HCEC 1CT (cell line): ENCODE measurements at regions not wholly inside any gene's neighbourhood (a gene's known extent, or its start where the extent isn't known, plus 50 kb on each side); places are given as distances from the start of the nearest gene placed in this dataset.
"Not testable (repeated sequence)": the region's sequence is repeated elsewhere in the genome, so short reads cannot be mapped to it uniquely, and the experiment has no call there.

Source experiments
- DNase-seq: peaks from one replicate; pipeline ENCODE4 v3.0.0-alpha.2; 2017

DNA sequence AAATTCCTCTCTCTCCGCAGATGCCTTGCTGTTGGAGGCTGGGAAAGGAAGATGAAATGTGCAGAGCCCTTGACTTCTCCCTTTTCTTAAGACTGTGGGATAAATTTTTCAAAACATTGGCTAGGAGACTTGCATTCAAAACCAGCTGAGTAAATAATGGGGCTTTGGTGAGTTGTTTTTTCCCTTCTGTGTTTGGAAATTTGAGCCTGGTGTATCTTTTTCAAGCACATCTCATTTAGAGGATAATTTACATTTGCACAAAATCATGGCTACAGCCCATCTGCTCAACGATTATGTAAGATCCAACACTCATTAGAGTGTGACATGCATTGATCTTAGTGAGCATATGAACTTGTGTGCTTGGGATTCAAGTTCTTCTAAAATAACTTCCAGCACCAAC lies 112.1 kb upstream of the ATP8B1 start:
- peak; percentile 44 for DNase-seq

- DNase-seq, result no peak
Observed at GRCh38 chr18:57913686-57914085, 110.6 kb upstream of the ATP8B1 start.

DNA sequence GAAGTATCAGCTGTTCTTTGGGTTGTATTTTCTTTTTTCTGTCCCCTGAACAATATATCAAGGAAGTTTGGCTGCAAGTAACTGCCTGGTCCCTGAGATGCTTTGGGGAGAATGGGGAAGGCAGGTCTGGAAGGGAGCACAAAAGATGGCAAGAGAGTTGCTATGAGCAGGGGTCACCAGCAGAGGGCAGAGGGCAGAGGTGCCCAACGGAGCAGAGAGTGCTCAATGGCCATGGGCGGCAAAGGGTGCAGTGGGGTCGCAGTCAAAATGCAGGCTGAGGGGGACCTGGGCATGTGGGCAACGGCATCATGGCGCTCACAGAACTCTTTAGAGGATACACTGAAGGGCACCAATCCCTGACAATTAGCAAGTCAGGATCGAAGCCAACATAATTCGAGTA lies 107.7 kb upstream of the ATP8B1 start:
- DNase-seq, result no peak

DNA sequence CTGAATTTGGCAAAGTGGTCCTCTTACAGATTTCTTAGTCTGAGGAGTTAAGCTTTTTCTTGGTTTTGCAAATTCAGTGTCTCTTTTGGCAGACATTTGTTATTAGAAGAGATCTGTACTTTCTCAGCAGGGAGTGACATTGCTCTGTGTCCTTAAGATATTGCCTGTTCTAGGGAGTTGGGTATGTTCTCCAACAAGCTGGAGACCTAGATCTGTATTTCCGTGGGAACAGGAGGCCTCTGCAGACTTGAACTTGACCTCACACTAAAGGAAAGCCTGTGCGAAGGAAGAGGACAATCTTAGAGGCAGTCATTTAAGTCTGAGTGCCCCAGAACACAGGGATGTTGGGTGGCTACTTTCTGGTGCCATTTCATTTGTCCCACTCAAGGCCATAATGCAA lies 107.0 kb upstream of the ATP8B1 start:
- no peak for DNase-seq

- DNase-seq, result no peak
Observed at GRCh38 chr18:57909620-57910019, 106.5 kb upstream of the ATP8B1 start.

DNA sequence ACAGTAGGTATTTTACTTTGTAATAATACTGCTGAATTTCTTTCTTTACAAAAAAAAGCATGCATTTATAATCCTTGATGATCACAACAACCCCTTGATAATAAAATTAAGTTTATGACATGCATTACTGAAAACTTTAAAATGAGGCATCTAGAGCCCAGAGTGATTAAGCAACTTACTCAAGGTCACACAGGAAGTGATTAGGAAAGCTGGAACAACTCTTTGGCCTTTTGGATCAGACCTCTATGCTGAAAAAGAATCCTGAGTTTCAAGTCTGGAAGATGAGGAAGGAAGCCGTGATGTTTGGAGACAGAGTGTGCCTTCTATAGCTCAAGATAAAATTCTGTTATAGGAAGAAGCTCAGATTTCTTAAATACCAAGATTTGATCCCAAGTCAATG lies 105.0 kb upstream of the ATP8B1 start:
- no peak for DNase-seq

GRCh38 chr18:57907550-57907949 lies 104.4 kb upstream of the ATP8B1 start:
- no peak for DNase-seq

DNA sequence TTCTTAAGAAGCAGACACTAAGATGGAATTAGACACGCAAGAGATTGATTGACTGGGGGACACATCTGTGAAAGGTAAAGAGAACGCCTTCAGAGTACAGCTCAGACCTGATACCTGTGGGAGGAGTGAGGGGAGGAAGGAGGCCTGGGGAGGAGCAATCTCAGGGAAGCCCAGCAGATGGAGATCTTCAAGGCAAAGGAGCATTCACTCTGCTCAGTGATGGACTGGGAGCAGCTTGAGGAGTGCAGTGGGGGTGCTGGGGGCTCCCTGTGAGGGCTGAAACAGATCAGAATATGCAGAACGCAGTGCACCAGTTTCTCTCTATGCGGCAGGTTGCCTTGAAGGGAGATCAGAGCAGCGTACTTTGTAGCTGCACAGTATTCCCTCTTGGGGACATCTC lies 103.7 kb upstream of the ATP8B1 start:
- DNase-seq, result peak; percentile 11

GRCh38 chr18:57904535-57904934 lies 101.4 kb upstream of the ATP8B1 start:
- no peak for DNase-seq

- DNase-seq, result no peak
Observed at GRCh38 chr18:57902721-57903120, 99.6 kb upstream of the ATP8B1 start.

GRCh38 chr18:57901825-57902589 lies 98.9 kb upstream of the ATP8B1 start:
- DNase-seq, result no peak

DNA sequence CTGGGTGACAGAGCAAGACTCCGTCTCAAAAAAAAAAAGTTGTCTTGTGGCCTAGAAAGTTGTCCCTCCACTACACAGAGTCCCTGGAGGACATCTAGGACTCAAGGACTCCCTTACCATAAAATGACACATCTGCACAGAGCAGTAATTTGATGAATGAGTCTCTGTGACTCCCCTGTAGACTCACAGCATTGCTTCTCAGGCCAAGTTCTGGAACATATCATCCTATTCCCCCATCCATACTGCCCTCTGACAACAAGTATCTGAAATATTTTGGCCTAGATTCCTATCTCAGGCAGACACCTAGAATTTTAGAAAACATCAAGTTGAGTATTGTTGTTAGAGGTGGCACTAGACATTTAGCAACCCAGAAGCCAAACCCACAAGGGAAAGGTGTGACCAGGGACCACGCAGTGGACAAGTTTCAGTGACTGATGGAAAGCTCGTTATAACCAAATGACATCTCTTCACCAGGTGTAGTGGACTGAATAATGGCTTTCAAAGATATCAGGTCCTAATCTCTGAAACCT lies 97.9 kb upstream of the ATP8B1 start:
- DNase-seq, result peak; percentile 46

- peak; percentile 89 for DNase-seq
Observed at GRCh38 chr18:57898506-57899124, 95.5 kb upstream of the ATP8B1 start.

GRCh38 chr18:57895182-57895581 lies 92.1 kb upstream of the ATP8B1 start:
- DNase-seq, result no peak

DNA sequence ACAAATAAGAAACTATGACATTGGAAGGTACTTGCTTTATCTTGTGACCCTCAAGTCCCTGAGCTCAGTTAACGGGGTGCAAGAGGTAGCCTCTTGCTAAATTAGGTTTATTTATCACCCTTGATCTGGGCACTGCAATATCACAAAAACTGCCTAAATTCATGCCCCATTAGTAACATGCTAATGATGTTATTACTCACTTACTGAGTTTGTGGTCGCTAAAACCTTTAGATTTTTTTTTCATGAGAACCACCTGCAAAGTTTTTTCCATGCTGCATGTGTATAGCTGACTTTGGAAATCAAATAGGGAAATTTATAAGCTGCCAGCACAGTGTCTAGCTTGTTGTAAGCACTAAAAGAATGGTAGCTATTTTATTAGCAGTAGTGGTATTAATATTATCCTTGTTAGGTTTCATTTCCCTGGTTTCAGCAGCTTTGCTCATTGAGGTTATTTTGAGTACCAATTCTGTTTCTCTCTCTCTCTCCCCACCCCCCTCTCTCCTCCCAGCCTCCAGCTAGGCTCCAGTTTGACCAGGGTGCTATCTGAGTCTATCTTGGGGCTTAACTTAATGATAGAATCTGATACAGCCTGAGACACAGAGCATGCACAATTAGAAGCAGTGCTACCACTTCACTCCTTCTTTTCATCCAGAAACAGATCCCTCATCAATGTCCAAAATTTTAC lies 88.7 kb upstream of the ATP8B1 start:
- no peak for DNase-seq

- DNase-seq, result no peak
Observed at GRCh38 chr18:57890266-57890665, 87.2 kb upstream of the ATP8B1 start.

- no peak for DNase-seq
Observed at GRCh38 chr18:57889841-57890240, 86.7 kb upstream of the ATP8B1 start.

DNA sequence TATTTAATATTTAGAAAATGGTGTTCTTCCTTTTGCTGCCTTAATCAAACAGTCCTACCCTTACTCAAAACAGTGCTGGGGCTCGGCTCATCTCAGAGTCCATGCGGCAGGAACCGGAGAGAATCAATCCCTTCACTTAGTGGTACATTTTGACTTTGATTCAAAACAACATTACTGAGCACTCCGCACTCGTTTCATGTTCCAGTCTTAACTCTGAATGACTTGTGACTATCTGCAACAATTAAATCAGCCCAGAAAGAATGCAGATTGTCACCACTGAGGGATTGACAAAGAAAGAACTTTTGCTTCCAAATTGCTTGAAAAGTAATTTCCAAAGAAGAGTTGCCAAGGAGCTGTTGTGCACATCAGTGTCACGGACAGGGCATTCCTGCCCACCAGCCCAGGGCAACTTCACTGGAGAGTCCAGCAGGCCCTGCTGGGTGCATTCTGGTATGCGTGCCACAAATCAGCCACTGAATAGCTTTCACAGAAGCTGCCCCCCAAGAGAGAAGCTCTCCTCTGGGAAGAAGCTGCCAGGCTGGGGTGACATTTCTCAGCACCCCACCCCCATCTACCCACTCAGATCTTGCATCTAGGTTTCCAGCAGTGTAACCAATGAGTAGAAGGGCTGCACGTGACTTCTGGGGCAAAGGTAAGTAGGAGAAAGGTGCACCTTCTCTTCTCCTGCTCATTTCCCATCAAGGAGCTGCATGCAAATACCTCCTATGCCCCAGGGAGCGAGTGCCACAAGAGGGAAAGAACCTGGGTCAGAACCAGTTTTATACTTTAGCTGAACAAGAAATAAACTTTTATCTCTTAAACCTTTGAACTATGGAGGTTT lies 84.6 kb upstream of the ATP8B1 start:
- no peak for DNase-seq

DNA sequence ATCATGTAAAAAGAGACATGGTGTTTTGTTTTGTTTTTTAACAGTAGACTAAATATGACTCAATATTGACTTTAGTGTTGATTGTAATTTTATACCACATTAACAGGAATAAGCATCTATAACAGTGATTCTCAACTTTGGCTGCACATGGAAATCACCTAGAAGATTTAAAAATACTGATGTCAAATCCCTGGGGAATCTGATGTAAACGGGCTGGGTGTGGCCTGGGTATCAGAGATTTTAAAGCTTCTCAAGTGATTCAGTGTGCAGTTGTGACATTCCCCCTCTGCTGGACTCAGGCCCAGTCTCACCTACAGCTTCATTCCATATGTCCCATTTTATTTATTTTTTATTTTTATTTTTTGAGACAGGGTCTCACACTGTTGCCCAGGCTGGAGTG lies 82.8 kb upstream of the ATP8B1 start:
- no peak for DNase-seq

DNA sequence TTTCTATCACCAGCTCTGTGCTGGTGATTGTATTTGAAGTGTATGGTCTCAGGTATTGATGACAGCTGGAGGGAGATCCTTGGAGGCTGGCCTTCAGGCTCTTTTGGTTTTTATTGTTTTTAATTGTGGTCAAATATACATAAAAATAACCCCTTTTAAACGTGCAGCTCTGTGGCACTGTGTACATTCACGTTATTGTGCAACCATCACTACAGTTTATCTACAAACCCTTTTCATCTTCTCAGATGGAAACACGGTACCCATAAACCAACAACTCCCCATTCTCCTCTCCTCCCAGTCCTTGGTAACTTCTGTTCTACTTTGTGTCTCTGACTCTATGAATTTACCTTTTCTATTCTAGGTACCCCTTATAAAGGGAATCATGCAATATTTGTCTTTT lies 79.3 kb upstream of the ATP8B1 start:
- no peak for DNase-seq

- peak; percentile 75 for DNase-seq
Observed at GRCh38 chr18:57881818-57882413, 78.8 kb upstream of the ATP8B1 start.

DNA sequence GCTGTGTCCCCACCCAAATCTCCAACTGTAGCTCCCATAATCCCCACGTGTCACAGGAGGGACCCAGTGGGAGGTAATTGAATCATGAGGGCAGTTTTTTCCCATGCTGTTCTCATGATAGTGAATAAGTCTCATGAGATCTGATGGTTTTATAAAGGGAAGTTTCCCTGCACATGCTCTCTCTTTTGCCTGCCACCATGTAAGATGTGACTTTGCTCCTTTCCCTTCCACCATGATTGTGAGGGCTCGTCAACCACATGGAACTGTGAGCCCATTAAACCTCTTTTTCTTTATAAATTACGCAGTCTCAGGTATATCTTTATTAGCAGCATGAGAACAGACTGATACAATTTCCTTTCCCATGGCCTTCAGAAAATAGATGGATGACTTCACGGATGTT lies 76.8 kb upstream of the ATP8B1 start:
- DNase-seq, result not testable (repeated sequence)

GRCh38 chr18:57869221-57869620 lies 66.1 kb upstream of the ATP8B1 start:
- DNase-seq, result no peak
